Aorta (tissue), 5 donors: ENCODE measurements at regions not wholly inside any gene's neighbourhood (a gene's known extent, or its start where the extent isn't known, plus 50 kb on each side); places are given as distances from the start of the nearest gene placed in this dataset.

Experiments
- ATAC-seq: fragments of 200-7000 bp; cut with Tn5 transposase; one replicate; pipeline ENCODE4 v1.9.1; 2022; ENCODE audit warnings: moderate library complexity; ENCODE audit not compliant: low FRiP score
- DNase-seq, 2 donors: peaks; one replicate each; pipeline ENCODE4 v3.0.0-alpha.2; 2020
- H3K27ac ChIP-seq, 2 donors: one replicate each; pipeline ENCODE4 v1.5.1; 2013; ENCODE audit warnings: low read length in 2 of 2, mild to moderate bottlenecking in 2 of 2, moderate library complexity in 2 of 2, control low read depth in 1 of 2, inconsistent platforms in 1 of 2, low read depth in 1 of 2
- H3K27me3 ChIP-seq, 2 donors: one replicate each; pipeline ENCODE4 v1.6.1; 2013; ENCODE audit warnings: control low read depth in 1 of 2, low read length in 1 of 2, mild to moderate bottlenecking in 1 of 2, moderate library complexity in 1 of 2; ENCODE audit not compliant: insufficient read depth in 2 of 2, control insufficient read depth in 1 of 2
- H3K36me3 ChIP-seq, 2 donors: one replicate each; pipeline ENCODE4 v1.6.1; 2013; ENCODE audit warnings: control low read depth in 1 of 2, low read length in 1 of 2, mild to moderate bottlenecking in 1 of 2; ENCODE audit not compliant: insufficient read depth in 2 of 2, control insufficient read depth in 1 of 2
- H3K4me1 ChIP-seq, 2 donors: one replicate each; pipeline ENCODE4 v1.6.1; 2013; ENCODE audit warnings: low read length in 2 of 2, control low read depth in 1 of 2, mild to moderate bottlenecking in 1 of 2, moderate library complexity in 1 of 2; ENCODE audit not compliant: insufficient read depth in 2 of 2, control insufficient read depth in 1 of 2
- H3K4me3 ChIP-seq, 2 donors: one replicate each; pipeline ENCODE4 v1.5.1; 2013; ENCODE audit warnings: low read length in 2 of 2, control low read depth in 1 of 2, mild to moderate bottlenecking in 1 of 2
- H3K9me3 ChIP-seq: one replicate; pipeline ENCODE4 v1.6.1; 2013; ENCODE audit warnings: mild to moderate bottlenecking, low read length; ENCODE audit not compliant: control insufficient read depth
- WGBS, 2 donors: extraction: QIAGEN DNeasy Blood & Tissue Kit; methylation state at CpG; one replicate each; pipeline ENCODE4 v1.1.7; 2013; 5-methylcytosine and 5-hydroxymethylcytosine counted together
- intact Hi-C, 2 donors: fragments of 100-400 bp; cut with DNase I; formaldehyde crosslinking; loops; one replicate each; pipeline versions ENCODE4 v1.14.2 to v1.15.0; 2022
- donor health status: healthy with polysubstance abuse.
- donor health status: Bipolar disorder and iron deficiency.
- donor health status: DM: no; HTN: no; CAD: no.
- donor health status: DM: no; HTN: no; CAD: no.
- donor health status: DM: yes; HTN: yes; CAD: no.

DNA sequence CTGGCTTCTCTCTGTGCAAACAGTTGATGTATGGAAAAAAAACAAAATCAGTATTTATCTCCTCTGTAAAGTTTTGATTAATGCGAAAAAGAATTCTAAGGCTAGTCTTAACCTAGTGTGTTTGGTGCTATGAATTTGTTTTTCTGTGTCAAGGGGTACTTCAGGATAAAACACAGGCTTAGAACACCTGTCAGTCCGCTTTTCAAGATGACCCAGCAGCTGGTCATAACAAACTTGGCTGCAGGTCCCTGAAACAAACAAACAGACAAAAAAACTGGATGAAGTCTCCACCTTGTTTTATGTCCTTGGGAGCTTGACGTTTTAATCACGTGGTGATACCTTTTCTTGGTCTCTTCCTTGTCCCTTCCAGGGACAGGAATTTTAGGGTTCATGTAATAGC, 689.3 kb downstream of the UQCRFS1 start:
- ATAC-seq (no peak), DNase-seq (no peak)
- Histone ChIP-seq H3K4me3 (no peak overlapping the region), H3K9me3 (peaks cover 2% of the 10 kb centered on the region), H3K27ac (no peak overlapping the region), H3K36me3 (no peaks in the 10 kb centered on the region), H3K4me1 (no peaks in the 10 kb centered on the region), H3K27me3 (no peaks in the 10 kb centered on the region)
- 54 to 58% methylated on average over 4 of the region's 4 CpGs for WGBS, 2 donors
- intact Hi-C loops, result loop anchor here in 1 of 2 donors (5.0 kb wide), 1 partner anchor 591 kb away; no protein-coding TSS in a partner anchor

DNA sequence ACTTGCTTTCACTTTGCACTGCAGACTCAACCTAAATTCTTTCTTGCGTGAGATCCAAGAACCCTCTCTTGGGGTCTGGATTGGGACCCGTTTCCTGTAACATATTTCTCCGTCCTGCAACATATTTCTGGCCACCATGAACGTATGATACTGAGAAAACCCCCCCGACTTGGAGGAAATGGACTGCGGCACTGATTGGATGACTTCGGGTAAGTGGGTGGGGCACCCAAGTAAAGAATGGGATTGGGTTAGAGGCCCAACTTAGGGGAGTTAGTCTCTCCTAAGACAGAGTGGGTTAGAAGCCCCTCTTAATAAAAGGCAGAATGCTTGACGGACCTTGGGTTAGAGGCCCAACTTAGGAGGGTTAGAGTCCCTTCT, 690.4 kb downstream of the UQCRFS1 start:
- DNase-seq (no peak), ATAC-seq (no peak)
- WGBS, 2 donors, result 75 to 80% methylated on average over 8 of the region's 8 CpGs
- H3K9me3 ChIP-seq, result peaks cover 2% of the 10 kb centered on the region
- no peaks in the 10 kb centered on the region for H3K4me1 ChIP-seq
- no peaks in the 10 kb centered on the region for H3K36me3 ChIP-seq
- no peak overlapping the region for H3K27ac ChIP-seq
- H3K27me3 ChIP-seq, result no peaks in the 10 kb centered on the region
- no peak overlapping the region for H3K4me3 ChIP-seq
- intact Hi-C loops, result loop anchor here in 1 of 2 donors (5.0 kb wide), 1 partner anchor 590 kb away; no protein-coding TSS in a partner anchor

DNA sequence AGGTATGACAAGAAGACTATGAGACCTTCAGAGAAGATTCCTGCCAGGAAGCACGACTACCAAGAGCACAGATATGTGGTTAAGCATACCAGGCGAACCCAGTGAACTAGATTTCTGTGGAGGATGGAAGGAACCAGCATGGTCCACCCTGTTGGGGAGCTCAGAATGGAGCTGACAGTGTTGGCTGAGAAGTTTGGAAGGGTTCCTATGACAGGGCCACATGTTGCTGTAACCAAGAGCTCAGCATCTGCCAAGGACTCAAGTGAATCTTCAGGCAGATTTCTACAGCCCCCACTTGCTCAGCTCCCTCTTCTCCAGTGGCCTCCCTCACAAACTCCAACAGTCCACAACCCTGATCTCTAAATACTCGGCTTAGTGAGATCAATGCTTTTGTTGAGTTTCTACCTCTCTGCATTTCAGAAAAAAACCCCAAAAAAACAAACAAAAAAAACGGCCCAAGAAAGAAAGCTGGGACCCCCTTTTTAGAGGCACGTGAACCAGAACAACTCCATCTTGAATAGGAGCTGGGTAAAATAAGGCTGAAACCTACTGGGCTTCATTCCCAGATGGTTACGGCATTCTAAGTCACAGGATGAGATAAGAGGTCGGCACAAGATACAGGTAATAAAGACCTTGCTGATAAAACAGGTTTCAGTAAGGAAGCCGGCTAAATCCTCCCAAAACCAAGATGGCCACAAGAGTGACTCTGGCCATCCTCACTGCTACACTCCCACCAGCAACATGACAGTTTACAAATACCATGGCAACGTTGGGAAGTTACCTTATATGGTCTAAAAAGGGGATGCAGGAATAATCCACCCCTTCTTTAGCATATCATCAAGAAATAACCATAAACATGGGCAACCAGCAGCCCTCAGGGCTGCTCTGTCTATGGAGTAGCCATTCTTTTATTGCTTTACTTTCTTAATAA, 691.1 kb downstream of the UQCRFS1 start:
- Histone ChIP-seq H3K9me3 (peaks cover 2% of the 10 kb centered on the region), H3K4me3 (no peak overlapping the region), H3K27ac (no peak overlapping the region), H3K36me3 (no peaks in the 10 kb centered on the region), H3K27me3 (no peaks in the 10 kb centered on the region), H3K4me1 (no peaks in the 10 kb centered on the region)
- intact Hi-C loops, result loop anchor here in 1 of 2 donors (5.0 kb wide), 1 partner anchor 590 kb away; no protein-coding TSS in a partner anchor
- DNase-seq (no peak), ATAC-seq (no peak)
- whole genome bisulfite sequencing, 2 donors, result 68 to 73% methylated on average over 9 of the region's 9 CpGs

DNA sequence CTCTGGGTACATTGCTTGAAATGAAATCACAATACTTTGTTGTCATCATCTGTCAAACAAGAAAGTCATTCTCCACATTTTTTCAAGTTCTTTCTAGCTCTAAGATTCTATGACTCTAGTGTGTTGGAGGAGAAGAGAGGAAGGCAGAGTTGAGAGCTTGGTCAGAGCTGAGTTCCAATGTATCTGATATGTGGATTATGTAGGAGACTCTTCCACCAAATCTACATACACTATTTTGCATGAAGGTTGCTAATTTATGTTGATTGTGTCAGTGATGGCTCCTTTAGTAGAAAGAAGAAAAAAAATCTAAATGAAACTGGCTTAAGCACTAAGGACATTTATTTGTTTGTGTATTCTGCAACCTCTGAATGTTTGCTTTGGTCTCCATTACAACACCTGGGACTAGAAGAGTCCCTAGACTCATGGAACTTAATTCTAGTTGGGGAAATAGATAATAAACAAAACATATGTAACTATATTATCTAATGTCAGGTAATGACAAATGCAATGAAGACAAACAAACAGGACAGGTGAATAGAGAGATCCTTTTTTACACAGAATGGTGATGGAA, 691.9 kb downstream of the UQCRFS1 start:
- DNase-seq (no peak), ATAC-seq (no peak)
- Histone ChIP-seq H3K4me1 (no peaks in the 10 kb centered on the region), H3K4me3 (no peak overlapping the region), H3K27ac (no peak overlapping the region), H3K9me3 (peaks cover 2% of the 10 kb centered on the region), H3K27me3 (no peaks in the 10 kb centered on the region), H3K36me3 (no peaks in the 10 kb centered on the region)
- intact Hi-C loops, result loop anchor here in 1 of 2 donors (5.0 kb wide), 1 partner anchor 589 kb away; no protein-coding TSS in a partner anchor

DNA sequence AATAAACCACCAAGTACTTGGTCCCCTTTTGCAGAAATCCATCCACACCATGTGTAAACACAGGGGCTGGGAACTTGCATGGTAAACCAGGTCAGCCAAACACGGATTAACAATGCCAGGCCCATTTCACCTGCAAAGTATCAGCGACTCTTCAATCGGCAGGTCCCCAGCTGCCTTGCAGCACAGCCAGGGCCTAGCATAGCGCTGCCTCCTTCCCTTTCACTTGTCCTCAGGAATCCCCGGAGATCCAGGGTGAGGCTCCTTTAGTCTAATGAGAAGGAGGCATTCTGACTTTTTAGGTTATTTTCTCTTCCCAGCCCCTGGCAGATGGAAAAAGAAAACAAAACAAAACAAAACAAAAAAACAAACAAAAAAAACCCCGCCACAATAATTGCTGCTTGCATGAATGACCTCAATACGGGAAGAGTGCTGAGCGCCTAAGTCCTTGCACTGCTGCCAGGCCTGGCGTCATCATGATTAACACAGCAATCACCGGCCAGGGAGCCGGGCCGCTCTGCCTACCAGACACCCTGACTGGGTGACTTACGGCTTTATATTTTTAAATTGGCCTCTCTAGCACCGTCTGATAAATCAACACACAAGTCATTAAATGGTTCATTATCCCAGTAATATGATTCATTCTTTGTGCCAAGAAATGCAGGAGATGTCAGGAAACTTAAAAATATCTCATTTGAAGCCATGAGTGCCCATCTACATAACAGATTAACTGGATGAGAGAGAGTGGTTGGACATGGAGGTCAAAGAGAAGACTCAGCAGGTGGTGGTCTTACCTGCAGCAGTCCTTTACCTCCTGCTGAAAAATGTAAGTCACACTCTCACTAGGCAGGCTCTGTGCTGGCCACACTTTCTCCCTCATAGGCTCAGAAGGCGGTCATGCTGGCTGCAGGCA, 692.7 kb downstream of the UQCRFS1 start:
- H3K36me3 ChIP-seq, result no peaks in the 10 kb centered on the region
- no peak overlapping the region for H3K4me3 ChIP-seq
- peaks cover 2% of the 10 kb centered on the region for H3K9me3 ChIP-seq
- H3K4me1 ChIP-seq, result no peaks in the 10 kb centered on the region
- WGBS, 2 donors, result 57 to 62% methylated on average over 15 of the region's 15 CpGs
- no peak overlapping the region for H3K27ac ChIP-seq
- DNase-seq, result no peak
- H3K27me3 ChIP-seq, result no peaks in the 10 kb centered on the region
- intact Hi-C loops, result loop anchor here in 1 of 2 donors (5.0 kb wide), 1 partner anchor 588 kb away; no protein-coding TSS in a partner anchor
- ATAC-seq, result no peak

DNA sequence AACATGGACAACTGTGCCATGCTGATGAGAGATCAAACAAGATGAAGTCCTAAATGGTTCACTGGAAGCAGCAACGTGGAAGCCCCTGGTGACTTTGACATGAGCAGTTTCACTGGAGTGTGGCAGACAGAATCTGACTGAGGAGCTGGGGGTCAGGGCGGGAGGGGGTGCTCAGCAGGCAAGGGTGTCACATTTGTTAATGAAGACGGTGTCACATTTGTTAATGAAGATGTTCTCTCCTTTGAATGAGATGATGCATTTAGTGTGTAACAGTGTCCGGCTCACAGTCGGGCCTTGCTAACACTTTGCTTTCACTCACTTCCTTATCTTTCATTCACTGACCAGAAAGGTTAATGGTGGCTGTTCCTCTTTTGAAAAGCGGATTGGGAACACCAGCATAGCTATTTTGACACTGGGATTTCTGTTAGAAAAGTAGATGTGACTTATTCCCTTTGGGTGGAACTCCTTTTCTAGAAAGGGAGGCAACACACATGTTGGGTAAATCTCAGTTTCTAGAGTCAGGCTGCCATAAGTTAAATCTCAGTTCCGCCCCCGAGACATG, 693.7 kb downstream of the UQCRFS1 start:
- H3K27me3 ChIP-seq, result no peaks in the 10 kb centered on the region
- DNase-seq, result no peak
- H3K9me3 ChIP-seq, result peaks cover 2% of the 10 kb centered on the region
- H3K4me1 ChIP-seq, result no peaks in the 10 kb centered on the region
- H3K36me3 ChIP-seq, result no peaks in the 10 kb centered on the region
- 55 to 59% methylated on average over 8 of the region's 8 CpGs for WGBS, 2 donors
- no peak overlapping the region for H3K4me3 ChIP-seq
- intact Hi-C loops, result no loop called here
- H3K27ac ChIP-seq, result no peak overlapping the region
- no peak for ATAC-seq

DNA sequence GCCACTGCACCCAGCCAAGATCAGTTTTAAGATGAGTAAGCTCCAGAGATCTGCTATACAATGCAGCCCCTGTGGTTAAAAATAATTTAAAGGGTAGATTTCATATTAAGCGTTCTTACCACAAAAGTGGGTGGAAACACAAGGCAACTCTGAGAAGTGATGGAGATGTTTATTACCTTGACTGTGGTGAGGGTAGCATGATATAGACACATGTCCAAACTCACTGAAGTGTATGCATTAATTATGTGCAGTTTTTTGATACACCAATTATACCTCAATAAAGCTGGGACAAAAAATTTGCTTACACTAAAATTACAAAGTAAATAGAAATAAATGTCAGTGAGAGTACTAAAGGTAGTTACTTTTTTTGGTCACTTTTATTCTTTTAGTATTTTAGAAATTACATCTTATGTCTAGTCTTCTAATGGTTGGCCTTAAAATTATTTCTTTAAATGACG, 696.5 kb downstream of the UQCRFS1 start:
- Histone ChIP-seq H3K36me3 (no peaks in the 10 kb centered on the region), H3K27me3 (no peaks in the 10 kb centered on the region), H3K27ac (no peak overlapping the region), H3K4me3 (no peak overlapping the region), H3K9me3 (no peaks in the 10 kb centered on the region), H3K4me1 (no peaks in the 10 kb centered on the region)
- no peak for ATAC-seq
- intact Hi-C loops, result no loop called here
- WGBS, 2 donors, result 91 to 93% methylated on average over 2 of the region's 2 CpGs
- no peak for DNase-seq

DNA sequence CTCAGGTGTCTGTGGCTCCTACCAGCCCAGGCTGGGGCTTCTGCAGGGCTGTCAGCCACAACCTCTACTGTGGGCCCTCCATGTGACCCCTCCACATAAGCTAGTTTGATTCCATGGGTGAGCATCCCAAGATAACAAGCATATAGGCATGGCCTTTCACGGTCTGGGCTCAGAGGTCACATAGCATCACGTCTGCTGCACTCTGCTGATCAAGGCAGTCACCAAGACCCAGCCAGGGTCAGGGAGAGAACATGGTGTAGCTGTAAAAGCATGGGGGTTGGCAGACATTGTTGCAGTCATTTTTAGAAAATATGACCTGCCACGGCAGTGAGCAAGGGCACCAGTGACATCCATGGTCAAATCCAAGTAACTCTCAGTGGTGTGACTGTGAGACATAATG, 698.8 kb downstream of the UQCRFS1 start:
- no peak for ATAC-seq

More for the DNA sequence above, 698.8 kb downstream of the UQCRFS1 start:
- Histone ChIP-seq H3K9me3 (no peaks in the 10 kb centered on the region), H3K4me1 (no peaks in the 10 kb centered on the region), H3K27ac (no peak overlapping the region), H3K36me3 (no peaks in the 10 kb centered on the region), H3K4me3 (no peak overlapping the region), H3K27me3 (no peaks in the 10 kb centered on the region)
- 40 to 48% methylated on average over 3 of the region's 3 CpGs for WGBS, 2 donors
- intact Hi-C loops, result no loop called here
- DNase-seq, result no peak
